ENCODE measurements at regions not wholly inside any gene's neighbourhood (a gene's known extent, or its start where the extent isn't known, plus 50 kb on each side); places are given as distances from the start of the nearest gene placed in this dataset.

GRCh38 chr15:31934821-31935220 is 95.5 kb upstream of the CHRNA7 start:
- no peaks in the 10 kb centered on the region for H3K9me3 ChIP-seq (ENCODE audit: control insufficient read depth, insufficient read depth, low read length)
- no peak for DNase-seq (ENCODE audit: low read depth, low spot score)
- no peaks in the 10 kb centered on the region for H3K27me3 ChIP-seq (ENCODE audit: control insufficient read depth, insufficient read depth, low read length)
- no peak for TF ChIP-seq CTCF (IDR thresholded peaks at IDR 0.05; ENCODE audit: low read depth, low read length)
- no peak overlapping the region for H3K4me3 ChIP-seq (ENCODE audit: low read depth, low read length)
- POLR2A ChIA-PET: no interaction called here
- CTCF ChIA-PET: interaction anchor here (0.7 kb wide), 1 partner anchor 43 kb away, joined by 3 read pairs; no protein-coding TSS in a partner anchor
- no peak overlapping the region for H3K27ac ChIP-seq (ENCODE audit: low read depth, low read length)

- DNase-seq (ENCODE audit: low read depth, low spot score): no peak
- Histone ChIP-seq H3K27me3 (ENCODE audit: control insufficient read depth, insufficient read depth, low read length) (no peaks in the 10 kb centered on the region), H3K9me3 (ENCODE audit: control insufficient read depth, insufficient read depth, low read length) (no peaks in the 10 kb centered on the region; the same call in 1 of the 2 replicates), H3K4me3 (ENCODE audit: low read depth, low read length) (no peak overlapping the region), H3K27ac (ENCODE audit: low read depth, low read length) (no peak overlapping the region)
- CTCF ChIA-PET: interaction anchor here (1.0 kb wide), 1 partner anchor 25 kb away, joined by 3 read pairs; no protein-coding TSS in a partner anchor
- TF ChIP-seq CTCF (IDR thresholded peaks at IDR 0.05; ENCODE audit: low read depth, low read length): no peak
- POLR2A ChIA-PET: no interaction called here
Observed at GRCh38 chr15:31953478-31953877, 76.8 kb upstream of the CHRNA7 start.

GRCh38 chr15:31954374-31955172 is 75.7 kb upstream of the CHRNA7 start:
- TF ChIP-seq CTCF (IDR thresholded peaks at IDR 0.05; ENCODE audit: low read depth, low read length): no peak
- Histone ChIP-seq H3K9me3 (ENCODE audit: control insufficient read depth, insufficient read depth, low read length) (no peaks in the 10 kb centered on the region; the same call in 1 of the 2 replicates), H3K27me3 (ENCODE audit: control insufficient read depth, insufficient read depth, low read length) (no peaks in the 10 kb centered on the region), H3K4me3 (ENCODE audit: low read depth, low read length) (no peak overlapping the region), H3K27ac (ENCODE audit: low read depth, low read length) (no peak overlapping the region)
- no peak for DNase-seq (ENCODE audit: low read depth, low spot score)
- CTCF ChIA-PET: interaction anchor here (0.6 kb wide), 1 partner anchor 20 kb away, joined by 3 read pairs; no protein-coding TSS in a partner anchor
- POLR2A ChIA-PET: no interaction called here

- no peak for DNase-seq (ENCODE audit: low read depth, low spot score)
- no peak overlapping the region for H3K27ac ChIP-seq (ENCODE audit: low read depth, low read length)
- H3K27me3 ChIP-seq (ENCODE audit: control insufficient read depth, insufficient read depth, low read length): no peaks in the 10 kb centered on the region
- H3K9me3 ChIP-seq (ENCODE audit: control insufficient read depth, insufficient read depth, low read length): peaks cover 3% of the 10 kb centered on the region
- ChIA-PET POLR2A (no interaction called here), CTCF (no interaction called here)
- no peak overlapping the region for H3K4me3 ChIP-seq (ENCODE audit: low read depth, low read length)
- TF ChIP-seq CTCF (IDR thresholded peaks at IDR 0.05; ENCODE audit: low read depth, low read length): no peak
Observed at GRCh38 chr15:31955734-31956133, 74.6 kb upstream of the CHRNA7 start.

- no peak overlapping the region for H3K27ac ChIP-seq (ENCODE audit: low read depth, low read length)
- peaks cover 3% of the 10 kb centered on the region for H3K9me3 ChIP-seq (ENCODE audit: control insufficient read depth, insufficient read depth, low read length)
- TF ChIP-seq CTCF (IDR thresholded peaks at IDR 0.05; ENCODE audit: low read depth, low read length): no peak
- no peak for DNase-seq (ENCODE audit: low read depth, low spot score)
- ChIA-PET CTCF (no interaction called here), POLR2A (no interaction called here)
- H3K27me3 ChIP-seq (ENCODE audit: control insufficient read depth, insufficient read depth, low read length): no peaks in the 10 kb centered on the region
- H3K4me3 ChIP-seq (ENCODE audit: low read depth, low read length): no peak overlapping the region
Observed at GRCh38 chr15:31957581-31957980, 72.7 kb upstream of the CHRNA7 start.
